HepG2 (cell line): ENCODE measurements at regions not wholly inside any gene's neighbourhood (a gene's known extent, or its start where the extent isn't known, plus 50 kb on each side); places are given as distances from the start of the nearest gene placed in this dataset.

ENCODE experiments used
- FIP1L1 ChIP-seq: fragments of 200-400 bp; formaldehyde crosslinking; IDR thresholded peaks from 2 replicates; pipeline ENCODE4 v1.6.1; 2018; ENCODE audit warnings: low read depth, mild to moderate bottlenecking, low read length, moderate library complexity, borderline replicate concordance; ENCODE audit not compliant: insufficient read depth
- FOXP1 ChIP-seq, 2 experiments: fragments of 450-650 bp in 1 of 2; IDR thresholded peaks; 2 replicates each; pipeline ENCODE4 v1.6.1; 2017 to 2018; ENCODE audit warnings: antibody characterized with exemption in 1 of 2
- ZNF3 ChIP-seq: IDR thresholded peaks from 2 replicates; pipeline ENCODE4 v1.7.0; 2017; ENCODE audit warnings: inconsistent platforms

GRCh38 chr13:56563663-56564062, 577.1 kb upstream of the PRR20A start:
- no peak for TF ChIP-seq FOXP1 (IDR thresholded peaks at IDR 0.05)
- TF ChIP-seq FOXP1 (CRISPR knock-in tag; IDR thresholded peaks at IDR 0.05): no peak
- TF ChIP-seq FIP1L1: no peak
- no peak for TF ChIP-seq ZNF3 (CRISPR knock-in tag)
